ENCODE measurements at regions not wholly inside any gene's neighbourhood (a gene's known extent, or its start where the extent isn't known, plus 50 kb on each side); places are given as distances from the start of the nearest gene placed in this dataset.
A peak's percentile ranks its signal among the peaks of the same experiment; 100 is the strongest.

DNA sequence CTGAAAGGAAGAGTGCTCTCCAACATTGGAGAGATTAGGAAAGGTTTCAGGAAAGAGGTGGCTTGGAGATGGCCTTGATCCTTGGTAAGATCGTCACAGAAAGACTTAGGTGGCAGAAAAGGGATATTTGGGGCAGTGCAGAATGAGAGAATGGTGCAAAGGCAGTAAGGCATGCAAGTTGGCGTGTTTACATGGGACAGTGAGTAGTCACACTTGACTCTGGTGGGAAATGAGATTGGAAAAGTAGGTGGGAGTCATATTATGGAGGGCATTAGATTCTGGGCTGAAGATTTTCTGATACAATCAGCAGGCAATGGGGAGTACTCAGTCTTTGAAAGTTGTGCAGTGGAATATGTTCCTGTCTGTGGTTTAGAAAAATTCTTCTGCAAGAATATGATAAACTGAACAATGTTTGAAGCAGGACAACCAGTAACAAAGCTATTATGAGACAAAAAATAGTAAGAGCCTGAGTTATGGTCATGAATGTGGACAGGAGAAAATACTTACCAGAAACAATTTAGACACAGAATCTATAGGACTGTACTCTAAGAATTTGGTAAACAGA lies 76.2 kb upstream of the ANKRD55 start:
- TF ChIP-seq, protein P1, sequence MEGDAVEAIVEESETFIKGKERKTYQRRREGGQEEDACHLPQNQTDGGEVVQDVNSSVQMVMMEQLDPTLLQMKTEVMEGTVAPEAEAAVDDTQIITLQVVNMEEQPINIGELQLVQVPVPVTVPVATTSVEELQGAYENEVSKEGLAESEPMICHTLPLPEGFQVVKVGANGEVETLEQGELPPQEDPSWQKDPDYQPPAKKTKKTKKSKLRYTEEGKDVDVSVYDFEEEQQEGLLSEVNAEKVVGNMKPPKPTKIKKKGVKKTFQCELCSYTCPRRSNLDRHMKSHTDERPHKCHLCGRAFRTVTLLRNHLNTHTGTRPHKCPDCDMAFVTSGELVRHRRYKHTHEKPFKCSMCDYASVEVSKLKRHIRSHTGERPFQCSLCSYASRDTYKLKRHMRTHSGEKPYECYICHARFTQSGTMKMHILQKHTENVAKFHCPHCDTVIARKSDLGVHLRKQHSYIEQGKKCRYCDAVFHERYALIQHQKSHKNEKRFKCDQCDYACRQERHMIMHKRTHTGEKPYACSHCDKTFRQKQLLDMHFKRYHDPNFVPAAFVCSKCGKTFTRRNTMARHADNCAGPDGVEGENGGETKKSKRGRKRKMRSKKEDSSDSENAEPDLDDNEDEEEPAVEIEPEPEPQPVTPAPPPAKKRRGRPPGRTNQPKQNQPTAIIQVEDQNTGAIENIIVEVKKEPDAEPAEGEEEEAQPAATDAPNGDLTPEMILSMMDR (IDR thresholded peaks at IDR 0.05) = no peak
- TF ChIP-seq FOXM1 (IDR thresholded peaks at IDR 0.05; ENCODE audit: low read depth) = no peak
- TF ChIP-seq, protein P2, sequence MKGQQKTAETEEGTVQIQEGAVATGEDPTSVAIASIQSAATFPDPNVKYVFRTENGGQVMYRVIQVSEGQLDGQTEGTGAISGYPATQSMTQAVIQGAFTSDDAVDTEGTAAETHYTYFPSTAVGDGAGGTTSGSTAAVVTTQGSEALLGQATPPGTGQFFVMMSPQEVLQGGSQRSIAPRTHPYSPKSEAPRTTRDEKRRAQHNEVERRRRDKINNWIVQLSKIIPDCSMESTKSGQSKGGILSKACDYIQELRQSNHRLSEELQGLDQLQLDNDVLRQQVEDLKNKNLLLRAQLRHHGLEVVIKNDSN (IDR thresholded peaks at IDR 0.05; ENCODE audit: borderline replicate concordance, low read depth) = no peak
- TF ChIP-seq RAD21 (IDR thresholded peaks at IDR 0.05; ENCODE audit: low read length) = no peak
- no peak for TF ChIP-seq TEAD4 (IDR thresholded peaks at IDR 0.05; ENCODE audit: borderline replicate concordance, insufficient read depth)
- no peak for TF ChIP-seq SMC3 (IDR thresholded peaks at IDR 0.05; ENCODE audit: low read depth, low read length)
- TF ChIP-seq MXI1 (IDR thresholded peaks at IDR 0.05; ENCODE audit: low read depth, low read length) = no peak
- no peak for TF ChIP-seq EZH2phosphoT487 (IDR thresholded peaks at IDR 0.05; ENCODE audit: borderline replicate concordance, low read depth)
- no peak for TF ChIP-seq NFIC (IDR thresholded peaks at IDR 0.05; ENCODE audit: borderline replicate concordance)
- TF ChIP-seq JUND (IDR thresholded peaks at IDR 0.05) = peak; percentile 27; the same call in 1 of the 2 replicates
